ENCODE measurements at regions not wholly inside any gene's neighbourhood (a gene's known extent, or its start where the extent isn't known, plus 50 kb on each side); places are given as distances from the start of the nearest gene placed in this dataset.

- TF ChIP-seq ZBTB14 (CRISPR knock-in tag; IDR thresholded peaks at IDR 0.05) (no peak), NR2F6 (IDR thresholded peaks at IDR 0.05) (no peak), NR2F6 (CRISPR knock-in tag; IDR thresholded peaks at IDR 0.05) (no peak), ZNF580 (CRISPR knock-in tag; IDR thresholded peaks at IDR 0.05; ENCODE audit: borderline replicate concordance, low read depth) (no peak), DMAP1 (CRISPR knock-in tag; IDR thresholded peaks at IDR 0.05) (no peak), JUN (CRISPR knock-in tag; IDR thresholded peaks at IDR 0.05) (no peak), MXD3 (CRISPR knock-in tag; IDR thresholded peaks at IDR 0.05) (no peak), NR2C2 (CRISPR knock-in tag; IDR thresholded peaks at IDR 0.05; ENCODE audit: borderline replicate concordance) (no peak), GMEB2 (CRISPR knock-in tag; IDR thresholded peaks at IDR 0.05; ENCODE audit: low read depth) (no peak), ZBTB20 (CRISPR knock-in tag; IDR thresholded peaks at IDR 0.05; ENCODE audit: borderline replicate concordance, low read depth) (no peak), CERS6 (CRISPR knock-in tag; IDR thresholded peaks at IDR 0.05) (no peak), PAX8 (CRISPR knock-in tag; IDR thresholded peaks at IDR 0.05; ENCODE audit: borderline replicate concordance) (no peak), ZBTB38 (CRISPR knock-in tag; IDR thresholded peaks at IDR 0.05) (no peak), ZNF687 (CRISPR knock-in tag; IDR thresholded peaks at IDR 0.05) (no peak), ZNF274 (CRISPR knock-in tag; IDR thresholded peaks at IDR 0.05) (no peak)
These were observed 128.7 kb upstream of the MYO16 start for GRCh38 chr13:108500711-108501110.
